ENCODE measurements at regions not wholly inside any gene's neighbourhood (a gene's known extent, or its start where the extent isn't known, plus 50 kb on each side); places are given as distances from the start of the nearest gene placed in this dataset.

DNA sequence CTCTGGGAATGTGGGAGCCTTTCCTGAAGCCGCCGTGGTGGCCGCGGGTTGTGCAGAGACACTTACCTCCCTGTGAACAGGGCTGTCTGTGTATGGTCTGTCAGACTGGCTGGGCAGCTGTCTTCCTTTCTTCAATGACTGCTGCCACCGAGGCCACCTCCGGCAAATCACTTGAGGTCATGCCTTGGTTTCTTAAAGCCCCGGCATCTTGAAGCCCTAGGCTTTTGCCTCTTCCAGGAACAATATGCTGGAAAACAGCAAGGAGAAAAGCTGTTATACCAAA, 79.5 kb upstream of the ZSWIM6 start:
- H3K4me2 ChIP-seq (replicated peaks; ENCODE audit: low read depth, low read length, poor library complexity, severe bottlenecking) = no peak overlapping the region
- Mint-ChIP-seq H3K27me3 (peaks cover 11% of the 10 kb centered on the region), H3K27ac (no peak overlapping the region), H3K4me3 (no peak overlapping the region), H3K9me3 (ENCODE audit: insufficient read depth) (peaks cover 5% of the 10 kb centered on the region), H3K4me1 (no peaks in the 10 kb centered on the region)
- no peak for DNase-seq
- H3K27ac ChIP-seq (ENCODE audit: low read length in 2 of 2) = no peak overlapping the region
- no peaks in the 10 kb centered on the region for H3K4me1 ChIP-seq (ENCODE audit: control insufficient read depth in 2 of 2, insufficient read depth in 2 of 2, low read length in 2 of 2)
- no peaks in the 10 kb centered on the region for H4K20me1 ChIP-seq (ENCODE audit: control insufficient read depth, insufficient read depth, low read length, poor library complexity, severe bottlenecking)
- no peaks in the 10 kb centered on the region for H3K27me3 ChIP-seq (replicated peaks in 1 of 4; ENCODE audit: control extremely low read depth in 1 of 4, control insufficient read depth in 3 of 4, insufficient read depth in 4 of 4, low read length in 3 of 4)
- no peaks in the 10 kb centered on the region for H3K36me3 ChIP-seq (replicated peaks in 1 of 2; ENCODE audit: control extremely low read depth in 1 of 2, control insufficient read depth in 1 of 2, extremely low read depth in 1 of 2, insufficient read depth in 2 of 2, low read length in 1 of 2)
- 100% methylated on average over 7 of the region's 7 CpGs for WGBS (ENCODE audit: insufficient coverage)
- no peak for ATAC-seq (ENCODE audit: low read depth)
- no peak overlapping the region for H3K4me3 ChIP-seq (ENCODE audit: control extremely low read depth in 1 of 5, extremely low read depth in 1 of 5, insufficient read depth in 1 of 5, low read depth in 2 of 5, low read length in 4 of 5)
- CTCF ChIA-PET = no interaction called here
- H3K9me3 ChIP-seq (ENCODE audit: control extremely low read depth in 1 of 3, control insufficient read depth in 2 of 3, insufficient read depth in 1 of 3, low read length in 2 of 3) = no peaks in the 10 kb centered on the region
- no peak overlapping the region for H3K9ac ChIP-seq (ENCODE audit: low read length)
- POLR2A ChIA-PET = interaction anchor here (0.7 kb wide), 1 partner anchor 9 kb away, joined by 3 read pairs; no protein-coding TSS in a partner anchor
- intact Hi-C loops (cut with micrococcal nuclease) = no loop called here
- no peaks in the 10 kb centered on the region for H3K79me2 ChIP-seq (ENCODE audit: control insufficient read depth, insufficient read depth, low read length)
- no peak overlapping the region for H2AFZ ChIP-seq (ENCODE audit: insufficient read depth, low read depth, low read length, poor library complexity, severe bottlenecking)
- TF ChIP-seq CTCF (IDR thresholded peaks at IDR 0.05) (no peak), EZH2 (IDR thresholded peaks at IDR 0.05; ENCODE audit: borderline replicate concordance, insufficient read depth, low read depth, low read length, poor library complexity, severe bottlenecking) (no peak)

DNA sequence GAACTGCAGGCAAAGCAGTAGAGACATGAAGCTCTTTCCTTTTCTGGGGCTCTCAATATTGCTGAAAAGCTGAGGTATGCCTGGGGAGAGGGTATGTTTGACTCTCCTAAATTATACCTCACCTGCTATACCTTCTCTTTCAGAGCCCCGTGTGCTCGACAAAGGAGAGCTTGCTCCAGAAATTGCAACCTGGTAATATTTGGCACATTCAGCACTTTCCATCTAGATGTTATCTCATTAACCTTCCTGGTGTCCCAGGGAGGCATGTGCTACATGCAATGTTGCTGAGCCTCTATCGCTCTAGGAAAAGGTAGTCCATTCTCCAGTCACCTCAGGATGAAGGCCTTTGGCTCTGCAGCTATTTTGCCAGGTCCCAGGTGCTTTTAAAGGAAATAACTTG, 78.5 kb upstream of the ZSWIM6 start:
- POLR2A ChIA-PET = no interaction called here
- Histone ChIP-seq H3K36me3 (replicated peaks in 1 of 2; ENCODE audit: control extremely low read depth in 1 of 2, control insufficient read depth in 1 of 2, extremely low read depth in 1 of 2, insufficient read depth in 2 of 2, low read length in 1 of 2) (no peaks in the 10 kb centered on the region), H3K27me3 (replicated peaks in 1 of 4; ENCODE audit: control extremely low read depth in 1 of 4, control insufficient read depth in 3 of 4, insufficient read depth in 4 of 4, low read length in 3 of 4) (no peaks in the 10 kb centered on the region), H3K4me2 (replicated peaks; ENCODE audit: low read depth, low read length, poor library complexity, severe bottlenecking) (no peak overlapping the region), H3K27ac (ENCODE audit: low read length in 2 of 2) (no peak overlapping the region), H3K4me3 (ENCODE audit: control extremely low read depth in 1 of 5, extremely low read depth in 1 of 5, insufficient read depth in 1 of 5, low read depth in 2 of 5, low read length in 4 of 5) (no peak overlapping the region), H4K20me1 (ENCODE audit: control insufficient read depth, insufficient read depth, low read length, poor library complexity, severe bottlenecking) (no peaks in the 10 kb centered on the region), H2AFZ (ENCODE audit: insufficient read depth, low read depth, low read length, poor library complexity, severe bottlenecking) (no peak overlapping the region), H3K9me3 (ENCODE audit: control extremely low read depth in 1 of 3, control insufficient read depth in 2 of 3, insufficient read depth in 1 of 3, low read length in 2 of 3) (no peaks in the 10 kb centered on the region), H3K4me1 (ENCODE audit: control insufficient read depth in 2 of 2, insufficient read depth in 2 of 2, low read length in 2 of 2) (no peaks in the 10 kb centered on the region), H3K79me2 (ENCODE audit: control insufficient read depth, insufficient read depth, low read length) (no peaks in the 10 kb centered on the region), H3K9ac (ENCODE audit: low read length) (no peak overlapping the region)
- no peak overlapping the region for H3K4me3 Mint-ChIP-seq
- intact Hi-C loops (cut with micrococcal nuclease) = no loop called here
- ATAC-seq (ENCODE audit: low read depth) = no peak
- 100% methylated on average over 1 of the region's 3 CpGs for WGBS (ENCODE audit: insufficient coverage)
- H3K27ac Mint-ChIP-seq = no peak overlapping the region
- H3K4me1 Mint-ChIP-seq = no peaks in the 10 kb centered on the region
- H3K9me3 Mint-ChIP-seq (ENCODE audit: insufficient read depth) = peaks cover 5% of the 10 kb centered on the region
- TF ChIP-seq EZH2 (IDR thresholded peaks at IDR 0.05; ENCODE audit: borderline replicate concordance, insufficient read depth, low read depth, low read length, poor library complexity, severe bottlenecking) = no peak
- TF ChIP-seq CTCF (IDR thresholded peaks at IDR 0.05) = no peak
- no peak for DNase-seq
- CTCF ChIA-PET = no interaction called here
- H3K27me3 Mint-ChIP-seq = peaks cover 11% of the 10 kb centered on the region
